OCI-LY3 (cell line): ENCODE measurements at regions not wholly inside any gene's neighbourhood (a gene's known extent, or its start where the extent isn't known, plus 50 kb on each side); places are given as distances from the start of the nearest gene placed in this dataset.

Experiments
- H2AFZ ChIP-seq: fragments of 200-600, 300-600 bp; shearing (Covaris generic); 2 replicates; pipeline ENCODE4 v1.6.0; 2014; ENCODE audit warnings: antibody characterized with exemption, low read depth, low read length
- H3K27ac ChIP-seq: fragments of 200-600, 300-600 bp; sonication (generic); 2 replicates; pipeline ENCODE4 v1.5.1; 2014; ENCODE audit warnings: mild to moderate bottlenecking, low read length, moderate library complexity, mixed read lengths
- H3K27me3 ChIP-seq: fragments of 200-600, 300-600 bp; sonication (generic); 2 replicates; pipeline ENCODE4 v1.6.1; 2014; ENCODE audit warnings: low read depth, low read length, mixed read lengths
- H3K36me3 ChIP-seq: fragments of 200-600, 300-600 bp; sonication (generic); replicated peaks from 2 replicates; pipeline ENCODE3; 2014; ENCODE audit warnings: low read depth, low read length, mixed read lengths
- H3K4me1 ChIP-seq: fragments of 300-600, 200-600 bp; sonication (generic); 2 replicates; pipeline ENCODE4 v1.6.1; 2014; ENCODE audit warnings: low read length, mixed read lengths
- H3K4me2 ChIP-seq: fragments of 200-600, 300-600 bp; sonication (generic); 2 replicates; pipeline ENCODE4 v1.6.1; 2014; ENCODE audit warnings: low read length, mixed read lengths
- H3K4me3 ChIP-seq: fragments of 300-600, 200-600 bp; sonication (generic); 2 replicates; pipeline ENCODE4 v1.5.1; 2014; ENCODE audit warnings: antibody characterized with exemption, mild to moderate bottlenecking, low read length, moderate library complexity
- H3K79me2 ChIP-seq: fragments of 300-600, 200-600 bp; shearing (Covaris generic); 2 replicates; pipeline ENCODE4 v1.6.1; 2014; ENCODE audit warnings: mild to moderate bottlenecking, low read length, mixed read lengths
- H3K9ac ChIP-seq: fragments of 300-600, 200-600 bp; shearing (Covaris generic); 2 replicates; pipeline ENCODE4 v1.6.0; 2014; ENCODE audit warnings: mild to moderate bottlenecking, low read length, moderate library complexity
- H3K9me3 ChIP-seq: fragments of 200-600, 300-600 bp; shearing (Covaris generic); 2 replicates; pipeline ENCODE4 v1.6.1; 2014; ENCODE audit warnings: low read length, mixed read lengths; ENCODE audit not compliant: insufficient read depth
- H4K20me1 ChIP-seq: fragments of 200-600, 300-600 bp; sonication (generic); 2 replicates; pipeline ENCODE4 v1.6.1; 2016; ENCODE audit warnings: low read length, mixed read lengths; ENCODE audit not compliant: insufficient read depth
- EZH2phosphoT487 ChIP-seq: fragments of 200-600 bp; shearing (Covaris generic); IDR thresholded peaks from 2 replicates; pipeline ENCODE4 v1.6.1; 2018; ENCODE audit warnings: antibody characterized with exemption, mixed run types, low read depth
- TF ChIP-seq, protein P1 (sequence below): fragments of 200-600, 300-600 bp; sonication (generic); IDR thresholded peaks from 2 replicates; pipeline ENCODE4 v1.5.1; 2014; ENCODE audit warnings: antibody characterized with exemption, low read length, low read depth

DNA sequence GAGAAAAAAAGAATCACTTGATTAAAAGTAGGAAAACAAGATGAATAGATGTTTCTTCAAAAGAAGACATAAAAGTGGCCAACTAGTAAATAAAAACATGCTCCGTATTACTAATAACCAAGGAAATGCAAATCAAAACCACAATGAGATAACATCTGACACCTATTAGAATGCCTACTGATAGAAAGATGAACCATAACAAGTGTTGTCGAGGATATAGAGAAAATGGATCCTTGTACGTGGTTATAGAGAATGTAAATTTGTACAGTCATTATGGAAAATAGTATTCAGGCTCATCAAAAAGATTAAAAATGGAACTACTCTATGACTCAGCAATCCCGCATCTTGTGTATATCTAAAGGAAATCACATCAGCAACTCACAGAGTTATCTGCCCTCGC is 415.8 kb upstream of the SLITRK5 start:
- no peaks in the 10 kb centered on the region for H4K20me1 ChIP-seq
- TF ChIP-seq, protein P1, sequence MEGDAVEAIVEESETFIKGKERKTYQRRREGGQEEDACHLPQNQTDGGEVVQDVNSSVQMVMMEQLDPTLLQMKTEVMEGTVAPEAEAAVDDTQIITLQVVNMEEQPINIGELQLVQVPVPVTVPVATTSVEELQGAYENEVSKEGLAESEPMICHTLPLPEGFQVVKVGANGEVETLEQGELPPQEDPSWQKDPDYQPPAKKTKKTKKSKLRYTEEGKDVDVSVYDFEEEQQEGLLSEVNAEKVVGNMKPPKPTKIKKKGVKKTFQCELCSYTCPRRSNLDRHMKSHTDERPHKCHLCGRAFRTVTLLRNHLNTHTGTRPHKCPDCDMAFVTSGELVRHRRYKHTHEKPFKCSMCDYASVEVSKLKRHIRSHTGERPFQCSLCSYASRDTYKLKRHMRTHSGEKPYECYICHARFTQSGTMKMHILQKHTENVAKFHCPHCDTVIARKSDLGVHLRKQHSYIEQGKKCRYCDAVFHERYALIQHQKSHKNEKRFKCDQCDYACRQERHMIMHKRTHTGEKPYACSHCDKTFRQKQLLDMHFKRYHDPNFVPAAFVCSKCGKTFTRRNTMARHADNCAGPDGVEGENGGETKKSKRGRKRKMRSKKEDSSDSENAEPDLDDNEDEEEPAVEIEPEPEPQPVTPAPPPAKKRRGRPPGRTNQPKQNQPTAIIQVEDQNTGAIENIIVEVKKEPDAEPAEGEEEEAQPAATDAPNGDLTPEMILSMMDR, result no peak
- TF ChIP-seq EZH2phosphoT487, result no peak
- no peak overlapping the region for H3K4me2 ChIP-seq
- no peak overlapping the region for H3K27ac ChIP-seq
- no peak overlapping the region for H3K4me3 ChIP-seq
- no peaks in the 10 kb centered on the region for H3K27me3 ChIP-seq
- no peaks in the 10 kb centered on the region; the same call in 1 of the 2 replicates for H3K9me3 ChIP-seq
- no peaks in the 10 kb centered on the region for H3K79me2 ChIP-seq
- no peaks in the 10 kb centered on the region for H3K36me3 ChIP-seq
- peaks cover 3% of the 10 kb centered on the region; the same call in 1 of the 2 replicates for H3K4me1 ChIP-seq
- H3K9ac ChIP-seq, result no peak overlapping the region
- no peak overlapping the region for H2AFZ ChIP-seq

DNA sequence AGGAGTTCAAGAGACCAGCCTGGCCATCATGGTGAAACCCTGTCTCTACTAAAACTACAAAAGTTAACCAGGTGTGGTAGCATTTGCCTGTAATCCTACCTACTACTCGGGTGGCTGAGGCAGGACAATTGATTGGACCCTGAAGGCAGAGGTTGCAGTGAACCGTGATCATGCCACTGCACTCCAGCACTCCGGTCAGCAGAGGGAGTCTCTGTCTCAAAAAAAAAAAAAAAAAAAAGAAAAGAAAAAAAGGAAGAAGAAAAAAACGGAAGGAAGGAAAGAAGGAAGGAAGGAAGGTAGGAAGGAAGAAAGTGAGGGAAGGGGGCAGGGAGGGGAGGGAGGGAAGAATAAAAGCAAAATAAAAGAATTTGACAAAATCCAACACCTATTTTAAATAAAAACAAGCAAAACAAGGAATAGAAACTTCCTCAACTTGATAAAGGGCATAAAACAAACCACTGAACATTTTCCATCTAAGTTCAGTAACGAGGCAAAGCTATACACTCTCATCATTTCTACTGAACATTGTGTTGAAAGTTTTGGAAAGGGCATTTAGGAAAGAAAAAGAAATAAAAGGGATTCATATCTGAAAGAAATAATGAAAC is 411.6 kb upstream of the SLITRK5 start:
- TF ChIP-seq, protein P1, result peak; percentile 37
- TF ChIP-seq EZH2phosphoT487, result no peak
- H3K9ac ChIP-seq, result no peak overlapping the region
- no peaks in the 10 kb centered on the region for H3K79me2 ChIP-seq
- H4K20me1 ChIP-seq, result no peaks in the 10 kb centered on the region
- peak overlapping the region; percentile 40 for H3K4me3 ChIP-seq
- no peaks in the 10 kb centered on the region for H3K27me3 ChIP-seq
- no peaks in the 10 kb centered on the region; the same call in 1 of the 2 replicates for H3K9me3 ChIP-seq
- no peaks in the 10 kb centered on the region for H3K36me3 ChIP-seq
- no peak overlapping the region for H3K27ac ChIP-seq
- peaks cover 3% of the 10 kb centered on the region; the same call in 1 of the 2 replicates for H3K4me1 ChIP-seq
- peak overlapping the region; percentile 54 for H3K4me2 ChIP-seq
- H2AFZ ChIP-seq, result peak overlapping the region; percentile 68

DNA sequence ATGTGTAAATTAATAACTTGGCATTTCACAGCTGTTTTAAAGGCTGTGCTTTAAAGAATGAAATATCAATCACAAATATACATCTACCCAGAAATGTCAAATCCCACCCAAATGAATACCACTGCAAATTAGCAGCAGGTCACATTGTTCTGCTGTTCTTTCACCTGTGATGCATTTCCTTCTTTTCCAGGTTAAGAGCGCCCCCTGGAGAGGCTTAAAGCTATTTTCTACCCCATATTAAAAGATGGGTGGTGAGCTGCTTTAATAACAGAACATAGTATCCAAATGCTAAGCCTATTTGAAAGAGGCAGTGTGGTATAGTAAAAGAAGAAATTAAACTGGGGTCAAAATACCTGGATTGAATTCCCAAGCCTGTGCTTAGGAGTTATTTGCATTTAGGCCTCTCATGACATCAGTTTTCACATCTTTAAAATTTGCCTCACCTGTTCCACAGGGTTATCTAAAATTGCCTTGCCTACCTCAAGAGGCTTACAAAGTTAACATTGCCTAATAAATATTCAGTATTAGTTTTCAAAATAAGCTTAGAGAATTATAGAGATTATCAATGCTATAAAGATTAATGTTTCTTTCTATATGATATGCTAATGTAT is 396.9 kb upstream of the SLITRK5 start:
- Histone ChIP-seq H3K4me1 (peaks cover 7% of the 10 kb centered on the region; the same call in 1 of the 2 replicates), H3K9me3 (no peaks in the 10 kb centered on the region), H3K27me3 (no peaks in the 10 kb centered on the region), H3K36me3 (no peaks in the 10 kb centered on the region), H3K4me3 (peak overlapping the region; percentile 48), H3K4me2 (peak overlapping the region; percentile 63), H4K20me1 (no peaks in the 10 kb centered on the region), H3K79me2 (no peaks in the 10 kb centered on the region), H3K9ac (no peak overlapping the region), H2AFZ (peak overlapping the region; percentile 95), H3K27ac (no peak overlapping the region)
- TF ChIP-seq, protein P1, result peak; percentile 89
- TF ChIP-seq EZH2phosphoT487, result no peak

DNA sequence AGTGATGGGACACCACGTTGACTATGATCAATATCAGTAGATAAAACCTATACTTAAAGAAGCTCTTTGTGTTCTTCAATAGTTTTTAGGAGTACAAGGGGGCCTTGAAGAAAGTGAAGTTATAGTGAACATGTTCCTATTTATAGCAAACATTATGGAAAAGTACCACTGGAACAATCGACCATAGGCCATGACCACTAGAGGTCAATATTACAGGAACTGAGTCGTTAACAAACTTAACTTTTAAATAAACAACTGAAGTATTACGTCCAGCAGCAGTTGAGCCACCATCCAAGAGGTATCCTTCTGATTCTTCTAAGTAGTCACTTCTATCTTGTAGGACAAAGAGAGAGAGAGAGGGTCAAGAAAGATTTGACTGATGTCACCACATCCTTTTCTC is 391.0 kb upstream of the SLITRK5 start:
- no peaks in the 10 kb centered on the region for H3K9me3 ChIP-seq
- no peak overlapping the region for H3K4me3 ChIP-seq
- no peak overlapping the region for H3K9ac ChIP-seq
- no peaks in the 10 kb centered on the region for H4K20me1 ChIP-seq
- peak overlapping the region; percentile 55 for H2AFZ ChIP-seq
- no peak overlapping the region for H3K27ac ChIP-seq
- no peak overlapping the region for H3K4me2 ChIP-seq
- H3K79me2 ChIP-seq, result no peaks in the 10 kb centered on the region
- H3K4me1 ChIP-seq, result no peaks in the 10 kb centered on the region
- H3K36me3 ChIP-seq, result no peaks in the 10 kb centered on the region
- TF ChIP-seq, protein P1, result peak; percentile 51
- TF ChIP-seq EZH2phosphoT487, result no peak
- H3K27me3 ChIP-seq, result no peaks in the 10 kb centered on the region
